H9 (cell line): ENCODE measurements at regions not wholly inside any gene's neighbourhood (a gene's known extent, or its start where the extent isn't known, plus 50 kb on each side); places are given as distances from the start of the nearest gene placed in this dataset.

Source experiments
- DNase-seq: peaks from one replicate; pipeline ENCODE4 v3.0.0-alpha.2; 2017
- H2AFZ ChIP-seq: one replicate; pipeline ENCODE4 v1.6.1; 2013; ENCODE audit warnings: mild to moderate bottlenecking, low read length, control low read depth, moderate library complexity
- H2AK5ac ChIP-seq: 2 replicates; pipeline ENCODE4 v1.6.1; 2013; ENCODE audit warnings: low read length, control low read depth, mixed read lengths; ENCODE audit not compliant: insufficient read length
- H2BK120ac ChIP-seq: one replicate; pipeline ENCODE4 v1.6.1; 2013; ENCODE audit warnings: low read depth, mild to moderate bottlenecking, low read length, control low read depth, inconsistent platforms; ENCODE audit not compliant: poor library complexity, severe bottlenecking
- H2BK12ac ChIP-seq: 2 replicates; pipeline ENCODE4 v1.6.1; 2013; ENCODE audit warnings: low read length, control low read depth, mixed read lengths, low read depth; ENCODE audit not compliant: insufficient read length
- H2BK15ac ChIP-seq: 2 replicates; pipeline ENCODE4 v1.6.1; 2013; ENCODE audit warnings: low read depth, low read length, control low read depth
- H2BK20ac ChIP-seq: one replicate; pipeline ENCODE4 v1.6.1; 2013; ENCODE audit warnings: low read depth, mild to moderate bottlenecking, low read length, control low read depth, inconsistent platforms; ENCODE audit not compliant: poor library complexity, severe bottlenecking
- H2BK5ac ChIP-seq: 2 replicates; pipeline ENCODE4 v1.6.1; 2013; ENCODE audit warnings: low read length, control low read depth, mixed read lengths; ENCODE audit not compliant: insufficient read length
- H3K14ac ChIP-seq: 2 replicates; pipeline ENCODE4 v1.6.1; 2013; ENCODE audit warnings: low read length, control low read depth; ENCODE audit not compliant: insufficient read depth
- H3K18ac ChIP-seq: 2 replicates; pipeline ENCODE4 v1.6.1; 2013; ENCODE audit warnings: low read depth, mild to moderate bottlenecking, mixed read lengths, low read length, control low read depth; ENCODE audit not compliant: insufficient read length
- H3K23ac ChIP-seq: 2 replicates; pipeline ENCODE4 v1.6.1; 2013; ENCODE audit warnings: low read length, control low read depth, mixed read lengths, low read depth; ENCODE audit not compliant: insufficient read length
- H3K23me2 ChIP-seq: 2 replicates; pipeline ENCODE4 v1.6.1; 2013; ENCODE audit warnings: low read depth, mild to moderate bottlenecking, mixed read lengths, low read length, control low read depth; ENCODE audit not compliant: insufficient read length, poor library complexity, severe bottlenecking
- H3K27ac ChIP-seq: 2 replicates; pipeline ENCODE4 v1.5.1; 2013; ENCODE audit warnings: low read length, control low read depth, mixed read lengths, low read depth; ENCODE audit not compliant: insufficient read length
- H3K27me3 ChIP-seq: 2 replicates; pipeline ENCODE4 v1.6.1; 2013; ENCODE audit warnings: low read length, control low read depth, inconsistent platforms; ENCODE audit not compliant: insufficient read depth
- H3K4ac ChIP-seq: 2 replicates; pipeline ENCODE4 v1.6.1; 2013; ENCODE audit warnings: low read depth, mild to moderate bottlenecking, control low read depth, inconsistent platforms, low read length, moderate library complexity
- H3K4me1 ChIP-seq: 2 replicates; pipeline ENCODE4 v1.6.1; 2013; ENCODE audit warnings: low read length, control low read depth, inconsistent platforms; ENCODE audit not compliant: insufficient read depth
- H3K4me2 ChIP-seq: 2 replicates; pipeline ENCODE4 v1.6.1; 2013; ENCODE audit warnings: low read length, control low read depth, mixed read lengths; ENCODE audit not compliant: insufficient read length, insufficient read depth
- H3K56ac ChIP-seq: 2 replicates; pipeline ENCODE4 v1.6.1; 2013; ENCODE audit warnings: low read depth, mild to moderate bottlenecking, mixed read lengths, low read length, control low read depth; ENCODE audit not compliant: insufficient read length
- H3K79me1 ChIP-seq: 2 replicates; pipeline ENCODE4 v1.6.1; 2013; ENCODE audit warnings: low read depth, mild to moderate bottlenecking, moderate library complexity, low read length, control low read depth, inconsistent platforms; ENCODE audit not compliant: insufficient read depth, poor library complexity, severe bottlenecking
- H3K79me2 ChIP-seq: 2 replicates; pipeline ENCODE4 v1.6.1; 2013; ENCODE audit warnings: low read length, control low read depth, inconsistent platforms; ENCODE audit not compliant: insufficient read depth
- H3K9ac ChIP-seq: 2 replicates; pipeline ENCODE4 v1.6.1; 2013; ENCODE audit warnings: low read length, control low read depth, mixed read lengths; ENCODE audit not compliant: insufficient read length; ENCODE audit errors: extremely low read depth
- H3K9me3 ChIP-seq: one replicate; pipeline ENCODE4 v1.6.1; 2013; ENCODE audit warnings: low read depth, low read length, inconsistent platforms; ENCODE audit not compliant: control insufficient read depth
- H3T11ph ChIP-seq: one replicate; pipeline ENCODE4 v1.6.1; 2013; ENCODE audit warnings: mild to moderate bottlenecking, low read length, control low read depth, inconsistent platforms
- H4K20me1 ChIP-seq: one replicate; pipeline ENCODE4 v1.6.1; 2013; ENCODE audit not compliant: control insufficient read depth, insufficient read length, insufficient read depth
- H4K5ac ChIP-seq: 2 replicates; pipeline ENCODE4 v1.6.1; 2013; ENCODE audit warnings: low read depth, mild to moderate bottlenecking, mixed read lengths, low read length, control low read depth; ENCODE audit not compliant: insufficient read length
- H4K8ac ChIP-seq: replicated peaks from 2 replicates; pipeline ENCODE4 v1.6.1; 2013; ENCODE audit warnings: low read length, control low read depth, mixed read lengths, low read depth; ENCODE audit not compliant: insufficient read length
- H4K91ac ChIP-seq: 2 replicates; pipeline ENCODE4 v1.6.1; 2013; ENCODE audit warnings: low read depth, mild to moderate bottlenecking, moderate library complexity, mixed read lengths, low read length, control low read depth; ENCODE audit not compliant: insufficient read length
- H3K27ac Mint-ChIP-seq, 3 experiments: 2 replicates in 2 of 3; 3 replicates in 1 of 3; pipeline ENCODE4 v1.8.0; 2020 to 2021; ENCODE audit warnings: mixed read lengths in 3 of 3, mild to moderate bottlenecking in 1 of 3, moderate library complexity in 1 of 3
- H3K27me3 Mint-ChIP-seq: 2 replicates; pipeline ENCODE4 v1.8.0; 2021; ENCODE audit warnings: low read depth, mild to moderate bottlenecking, moderate library complexity, mixed read lengths
- H3K36me3 Mint-ChIP-seq, 3 experiments: 2 replicates in 2 of 3; 3 replicates in 1 of 3; pipeline ENCODE4 v1.8.0; 2020 to 2021; ENCODE audit warnings: low read depth in 3 of 3, mixed read lengths in 3 of 3; ENCODE audit not compliant: insufficient read depth in 1 of 3
- H3K4me1 Mint-ChIP-seq, 2 experiments: 2 replicates each; pipeline ENCODE4 v1.8.0; 2020; ENCODE audit warnings: mixed read lengths in 2 of 2
- H3K4me3 Mint-ChIP-seq, 2 experiments: 2 replicates in 1 of 2; 3 replicates in 1 of 2; pipeline ENCODE4 v1.8.0; 2020 to 2021; ENCODE audit warnings: mild to moderate bottlenecking in 2 of 2, mixed read lengths in 2 of 2, moderate library complexity in 1 of 2
- H3K9me3 Mint-ChIP-seq, 2 experiments: 2 replicates in 1 of 2; 3 replicates in 1 of 2; pipeline ENCODE4 v1.8.0; 2020; ENCODE audit warnings: mild to moderate bottlenecking in 2 of 2, mixed read lengths in 2 of 2, moderate library complexity in 1 of 2
- CTCF ChIP-seq: fragments of 200-600 bp; sonication (generic); conservative IDR thresholded peaks from 3 replicates; pipeline ENCODE4 v1.8.0; 2021; ENCODE audit warnings: antibody characterized with exemption, mild to moderate bottlenecking
- WGBS: extraction: QIAGEN DNeasy Blood & Tissue Kit; methylation state at CpG from one replicate; pipeline ENCODE4 v1.1.7; 2013; ENCODE audit warnings: missing lambda C conversion rate, low lambda C conversion rate, mixed read lengths; ENCODE audit not compliant: insufficient read length; ENCODE audit errors: extremely low coverage; 5-methylcytosine and 5-hydroxymethylcytosine counted together

- Histone ChIP-seq H3K79me1 (no peaks in the 10 kb centered on the region), H2BK12ac (no peak overlapping the region), H2AK5ac (no peak overlapping the region), H4K20me1 (no peaks in the 10 kb centered on the region), H3K4ac (no peak overlapping the region), H3K14ac (no peak overlapping the region), H2BK15ac (no peak overlapping the region), H3K9me3 (no peaks in the 10 kb centered on the region), H4K5ac (no peak overlapping the region), H3K23ac (no peak overlapping the region), H3K4me2 (no peak overlapping the region), H2BK120ac (no peak overlapping the region), H2AFZ (no peak overlapping the region), H3K4me1 (no peaks in the 10 kb centered on the region), H4K8ac (no peak overlapping the region), H3K18ac (no peak overlapping the region), H2BK5ac (no peak overlapping the region), H3K27ac (no peak overlapping the region), H3K27me3 (no peaks in the 10 kb centered on the region), H3T11ph (no peak overlapping the region), H4K91ac (no peak overlapping the region), H3K56ac (no peak overlapping the region), H2BK20ac (no peak overlapping the region), H3K9ac (no peak overlapping the region), H3K23me2 (no peaks in the 10 kb centered on the region), H3K79me2 (no peaks in the 10 kb centered on the region)
- H3K27me3 Mint-ChIP-seq: no peaks in the 10 kb centered on the region
- no peak for TF ChIP-seq CTCF
- no peaks in the 10 kb centered on the region; a peak in 2 of 4 replicates for H3K4me1 Mint-ChIP-seq
- H3K27ac Mint-ChIP-seq: no peak overlapping the region
- H3K9me3 Mint-ChIP-seq: no peaks in the 10 kb centered on the region
- H3K36me3 Mint-ChIP-seq: peaks cover 0 to 2% (median 0%) of the 10 kb centered on the region in 3 experiments; a peak in 1 of 7 replicates
- no peak for DNase-seq
- WGBS: no CpG with 5 or more reads among the region's 6 CpGs
- no peak overlapping the region for H3K4me3 Mint-ChIP-seq
Observed at GRCh38 chr6:109225946-109226345, 130.6 kb downstream of the CEP57L1 start.
